ENCODE measurements at regions not wholly inside any gene's neighbourhood (a gene's known extent, or its start where the extent isn't known, plus 50 kb on each side); places are given as distances from the start of the nearest gene placed in this dataset.

GRCh38 chr1:87878873-87879272 lies 550.2 kb downstream of the LMO4 start:
- TF ChIP-seq REST (IDR thresholded peaks at IDR 0.05; ENCODE audit: insufficient replicate concordance, low read depth): no peak
- TF ChIP-seq CTCF (IDR thresholded peaks at IDR 0.05; ENCODE audit: insufficient read depth, low read length): no peak
- no peak for TF ChIP-seq POLR2AphosphoS5 (IDR thresholded peaks at IDR 0.05; ENCODE audit: low read depth)
- no peak for TF ChIP-seq GABPA (IDR thresholded peaks at IDR 0.05; ENCODE audit: low read depth)

Measured in HL-60 (cell line).